Activated CD8-positive, alpha-beta memory T cell treated with anti-CD3 and anti-CD28 coated beads for 48 hours (primary cell): ENCODE measurements at regions not wholly inside any gene's neighbourhood (a gene's known extent, or its start where the extent isn't known, plus 50 kb on each side); places are given as distances from the start of the nearest gene placed in this dataset.
"Not testable (repeated sequence)": the region's sequence is repeated elsewhere in the genome, so short reads cannot be mapped to it uniquely, and the experiment has no call there.

Experiments
- DNase-seq, 3 experiments: peaks; one replicate each; pipeline ENCODE4 v3.0.0-alpha.2; 2020; ENCODE audit warnings: low read depth in 2 of 3, low spot score in 2 of 3

- DNase-seq: no peak
Measured at GRCh38 chr3:56957522-56957921, 102.9 kb upstream of the SPATA12 start.

GRCh38 chr3:56956906-56957305, 103.6 kb upstream of the SPATA12 start:
- DNase-seq: no peak

- DNase-seq: no peak
Measured at GRCh38 chr3:56955492-56956111, 104.9 kb upstream of the SPATA12 start.

- DNase-seq: no peak
Measured at GRCh38 chr3:56954125-56954524, 106.3 kb upstream of the SPATA12 start.

GRCh38 chr3:56952846-56953245, 107.6 kb upstream of the SPATA12 start:
- DNase-seq: no peak

GRCh38 chr3:56952061-56952460, 108.4 kb upstream of the SPATA12 start:
- DNase-seq: no peak

- no peak for DNase-seq
Measured at GRCh38 chr3:56951366-56951765, 109.1 kb upstream of the SPATA12 start.

GRCh38 chr3:56945378-56945777, 115.1 kb upstream of the SPATA12 start:
- DNase-seq: not testable (repeated sequence)

- no peak for DNase-seq
Measured at GRCh38 chr3:56942523-56942922, 117.9 kb upstream of the SPATA12 start.

GRCh38 chr3:56940976-56941375, 119.5 kb upstream of the SPATA12 start:
- no peak for DNase-seq

- no peak for DNase-seq
Measured at GRCh38 chr3:56940321-56940720, 120.1 kb upstream of the SPATA12 start.

GRCh38 chr3:56939834-56940233, 120.6 kb upstream of the SPATA12 start:
- no peak for DNase-seq

- DNase-seq: no peak
Measured at GRCh38 chr3:56938530-56938929, 121.9 kb upstream of the SPATA12 start.

- no peak for DNase-seq
Measured at GRCh38 chr3:56937580-56937979, 122.9 kb upstream of the SPATA12 start.

GRCh38 chr3:56935811-56936210, 124.7 kb upstream of the SPATA12 start:
- no peak for DNase-seq

GRCh38 chr3:56934481-56934880, 126.0 kb upstream of the SPATA12 start:
- DNase-seq: not testable (repeated sequence)

- DNase-seq: no peak
Measured at GRCh38 chr3:56933803-56934202, 126.7 kb upstream of the SPATA12 start.

GRCh38 chr3:56932866-56933265, 127.6 kb upstream of the SPATA12 start:
- DNase-seq: no peak

- DNase-seq: no peak
Measured at GRCh38 chr3:56931836-56932235, 128.6 kb upstream of the SPATA12 start.

GRCh38 chr3:56930706-56931105, 129.0 kb upstream of the ARHGEF3 start:
- DNase-seq: no peak

- DNase-seq: no peak
Measured at GRCh38 chr3:56929809-56930615, 128.3 kb upstream of the ARHGEF3 start.

- no peak for DNase-seq
Measured at GRCh38 chr3:56928379-56929068, 126.8 kb upstream of the ARHGEF3 start.
